ENCODE measurements at regions not wholly inside any gene's neighbourhood (a gene's known extent, or its start where the extent isn't known, plus 50 kb on each side); places are given as distances from the start of the nearest gene placed in this dataset.

DNA sequence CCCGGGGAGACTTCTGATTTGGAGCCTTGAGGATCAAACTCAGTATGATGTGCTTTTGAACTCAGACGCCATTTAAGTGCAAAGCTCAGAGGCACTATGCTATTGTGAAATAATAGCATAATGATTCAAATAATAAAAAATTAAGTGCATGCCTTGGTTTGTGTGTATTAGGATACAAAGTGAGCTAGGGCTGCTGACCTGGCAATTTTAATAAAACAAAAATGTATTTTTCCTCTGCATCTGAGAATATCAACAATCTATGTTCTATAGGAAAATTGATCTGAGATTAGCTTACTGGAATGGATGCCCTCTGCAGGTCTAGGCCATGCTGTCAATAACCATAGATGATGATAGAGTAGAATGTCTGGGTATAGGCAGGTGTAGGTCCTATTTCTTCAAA lies 278.8 kb downstream of the DCDC2C start:
- TF ChIP-seq EZH2 (IDR thresholded peaks at IDR 0.05; ENCODE audit: borderline replicate concordance, low read depth, low read length, severe bottlenecking), result no peak
- TF ChIP-seq, protein P1, sequence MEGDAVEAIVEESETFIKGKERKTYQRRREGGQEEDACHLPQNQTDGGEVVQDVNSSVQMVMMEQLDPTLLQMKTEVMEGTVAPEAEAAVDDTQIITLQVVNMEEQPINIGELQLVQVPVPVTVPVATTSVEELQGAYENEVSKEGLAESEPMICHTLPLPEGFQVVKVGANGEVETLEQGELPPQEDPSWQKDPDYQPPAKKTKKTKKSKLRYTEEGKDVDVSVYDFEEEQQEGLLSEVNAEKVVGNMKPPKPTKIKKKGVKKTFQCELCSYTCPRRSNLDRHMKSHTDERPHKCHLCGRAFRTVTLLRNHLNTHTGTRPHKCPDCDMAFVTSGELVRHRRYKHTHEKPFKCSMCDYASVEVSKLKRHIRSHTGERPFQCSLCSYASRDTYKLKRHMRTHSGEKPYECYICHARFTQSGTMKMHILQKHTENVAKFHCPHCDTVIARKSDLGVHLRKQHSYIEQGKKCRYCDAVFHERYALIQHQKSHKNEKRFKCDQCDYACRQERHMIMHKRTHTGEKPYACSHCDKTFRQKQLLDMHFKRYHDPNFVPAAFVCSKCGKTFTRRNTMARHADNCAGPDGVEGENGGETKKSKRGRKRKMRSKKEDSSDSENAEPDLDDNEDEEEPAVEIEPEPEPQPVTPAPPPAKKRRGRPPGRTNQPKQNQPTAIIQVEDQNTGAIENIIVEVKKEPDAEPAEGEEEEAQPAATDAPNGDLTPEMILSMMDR (IDR thresholded peaks at IDR 0.05; ENCODE audit: borderline replicate concordance, extremely low read depth, low read length, poor library complexity, severe bottlenecking), result no peak

Measured in DND-41 (cell line).